ENCODE measurements at regions not wholly inside any gene's neighbourhood (a gene's known extent, or its start where the extent isn't known, plus 50 kb on each side); places are given as distances from the start of the nearest gene placed in this dataset.
"Not testable (repeated sequence)": the region's sequence is repeated elsewhere in the genome, so short reads cannot be mapped to it uniquely, and the experiment has no call there.

- 17 to 33% (median 27%) methylated on average over 2 of the region's 2 CpGs for WGBS, 3 donors
- Histone ChIP-seq H3K9me3 (ENCODE audit: control insufficient read depth in 2 of 2, insufficient read depth in 1 of 2, low read depth in 1 of 2, low read length in 1 of 2) (no peaks in the 10 kb centered on the region), H3K27me3 (ENCODE audit: control insufficient read depth in 3 of 3, insufficient read depth in 3 of 3, low read length in 3 of 3) (peaks cover 0 to 2% (median 0%) of the 10 kb centered on the region in 3 donors), H3K4me1 (ENCODE audit: control insufficient read depth in 3 of 3, insufficient read depth in 2 of 3, low read depth in 1 of 3, low read length in 2 of 3) (no peaks in the 10 kb centered on the region), H3K4me3 (ENCODE audit: low read depth in 1 of 3, low read length in 3 of 3) (no peak overlapping the region), H3K27ac (ENCODE audit: low read depth in 1 of 3, low read length in 2 of 3) (no peak overlapping the region), H3K36me3 (ENCODE audit: control insufficient read depth in 3 of 3, insufficient read depth in 2 of 3, low read depth in 1 of 3, low read length in 3 of 3) (no peaks in the 10 kb centered on the region)
- FAIRE-seq = no peak
- DNase-seq = no peak
These were observed 97.3 kb upstream of the MARK1 start for GRCh38 chr1:220430586-220430985.

GRCh38 chr1:220430059-220430458 lies 97.9 kb upstream of the MARK1 start:
- Histone ChIP-seq H3K4me1 (ENCODE audit: control insufficient read depth in 3 of 3, insufficient read depth in 2 of 3, low read depth in 1 of 3, low read length in 2 of 3) (no peaks in the 10 kb centered on the region), H3K9me3 (ENCODE audit: control insufficient read depth in 2 of 2, insufficient read depth in 1 of 2, low read depth in 1 of 2, low read length in 1 of 2) (no peaks in the 10 kb centered on the region), H3K27me3 (ENCODE audit: control insufficient read depth in 3 of 3, insufficient read depth in 3 of 3, low read length in 3 of 3) (peaks cover 0 to 2% (median 0%) of the 10 kb centered on the region in 3 donors), H3K27ac (ENCODE audit: low read depth in 1 of 3, low read length in 2 of 3) (no peak overlapping the region), H3K4me3 (ENCODE audit: low read depth in 1 of 3, low read length in 3 of 3) (no peak overlapping the region), H3K36me3 (ENCODE audit: control insufficient read depth in 3 of 3, insufficient read depth in 2 of 3, low read depth in 1 of 3, low read length in 3 of 3) (no peaks in the 10 kb centered on the region)
- DNase-seq = no peak
- no peak for FAIRE-seq

GRCh38 chr1:220426989-220427388 lies 100.9 kb upstream of the MARK1 start:
- no peaks in the 10 kb centered on the region for H3K4me1 ChIP-seq (ENCODE audit: control insufficient read depth in 3 of 3, insufficient read depth in 2 of 3, low read depth in 1 of 3, low read length in 2 of 3)
- FAIRE-seq (no peak), DNase-seq (no peak)
- H3K9me3 ChIP-seq (ENCODE audit: control insufficient read depth in 2 of 2, insufficient read depth in 1 of 2, low read depth in 1 of 2, low read length in 1 of 2) = no peaks in the 10 kb centered on the region
- no peaks in the 10 kb centered on the region for H3K36me3 ChIP-seq (ENCODE audit: control insufficient read depth in 3 of 3, insufficient read depth in 2 of 3, low read depth in 1 of 3, low read length in 3 of 3)
- WGBS, 3 donors = 91 to 94% (median 94%) methylated on average over 2 of the region's 2 CpGs
- peaks cover 0 to 2% (median 0%) of the 10 kb centered on the region in 3 donors for H3K27me3 ChIP-seq (ENCODE audit: control insufficient read depth in 3 of 3, insufficient read depth in 3 of 3, low read length in 3 of 3)
- H3K27ac ChIP-seq (ENCODE audit: low read depth in 1 of 3, low read length in 2 of 3) = no peak overlapping the region
- no peak overlapping the region for H3K4me3 ChIP-seq (ENCODE audit: low read depth in 1 of 3, low read length in 3 of 3)

- FAIRE-seq = no peak
- no peak for DNase-seq
- 86 to 89% (median 86%) methylated on average over 1 of the region's 1 CpG for WGBS, 3 donors
These were observed 102.1 kb upstream of the MARK1 start for GRCh38 chr1:220425852-220426251.

GRCh38 chr1:220421508-220421907 lies 106.4 kb upstream of the MARK1 start:
- Histone ChIP-seq H3K9me3 (ENCODE audit: control insufficient read depth in 2 of 2, insufficient read depth in 1 of 2, low read depth in 1 of 2, low read length in 1 of 2) (no peaks in the 10 kb centered on the region), H3K27me3 (ENCODE audit: control insufficient read depth in 3 of 3, insufficient read depth in 3 of 3, low read length in 3 of 3) (no peaks in the 10 kb centered on the region), H3K4me3 (ENCODE audit: low read depth in 1 of 3, low read length in 3 of 3) (no peak overlapping the region), H3K4me1 (ENCODE audit: control insufficient read depth in 3 of 3, insufficient read depth in 2 of 3, low read depth in 1 of 3, low read length in 2 of 3) (no peaks in the 10 kb centered on the region), H3K36me3 (ENCODE audit: control insufficient read depth in 3 of 3, insufficient read depth in 2 of 3, low read depth in 1 of 3, low read length in 3 of 3) (no peaks in the 10 kb centered on the region), H3K27ac (ENCODE audit: low read depth in 1 of 3, low read length in 2 of 3) (no peak overlapping the region)
- no peak for FAIRE-seq
- WGBS, 3 donors = 58 to 83% (median 68%) methylated on average over 2 of the region's 2 CpGs
- no peak for DNase-seq

More at GRCh38 chr1:220425852-220426251, 102.1 kb upstream of the MARK1 start:
- Histone ChIP-seq H3K4me1 (ENCODE audit: control insufficient read depth in 3 of 3, insufficient read depth in 2 of 3, low read depth in 1 of 3, low read length in 2 of 3) (no peaks in the 10 kb centered on the region), H3K27me3 (ENCODE audit: control insufficient read depth in 3 of 3, insufficient read depth in 3 of 3, low read length in 3 of 3) (peaks cover 0 to 2% (median 0%) of the 10 kb centered on the region in 3 donors), H3K4me3 (ENCODE audit: low read depth in 1 of 3, low read length in 3 of 3) (no peak overlapping the region), H3K9me3 (ENCODE audit: control insufficient read depth in 2 of 2, insufficient read depth in 1 of 2, low read depth in 1 of 2, low read length in 1 of 2) (no peaks in the 10 kb centered on the region), H3K27ac (ENCODE audit: low read depth in 1 of 3, low read length in 2 of 3) (no peak overlapping the region), H3K36me3 (ENCODE audit: control insufficient read depth in 3 of 3, insufficient read depth in 2 of 3, low read depth in 1 of 3, low read length in 3 of 3) (no peaks in the 10 kb centered on the region)

- DNase-seq (no peak), FAIRE-seq (no peak)
- H3K27me3 ChIP-seq (ENCODE audit: control insufficient read depth in 3 of 3, insufficient read depth in 3 of 3, low read length in 3 of 3) = no peaks in the 10 kb centered on the region
- no peaks in the 10 kb centered on the region for H3K4me1 ChIP-seq (ENCODE audit: control insufficient read depth in 3 of 3, insufficient read depth in 2 of 3, low read depth in 1 of 3, low read length in 2 of 3)
- H3K4me3 ChIP-seq (ENCODE audit: low read depth in 1 of 3, low read length in 3 of 3) = no peak overlapping the region
- WGBS, 3 donors = 50 to 66% (median 61%) methylated on average over 5 of the region's 5 CpGs
- H3K27ac ChIP-seq (ENCODE audit: low read depth in 1 of 3, low read length in 2 of 3) = no peak overlapping the region
- no peaks in the 10 kb centered on the region for H3K36me3 ChIP-seq (ENCODE audit: control insufficient read depth in 3 of 3, insufficient read depth in 2 of 3, low read depth in 1 of 3, low read length in 3 of 3)
- no peaks in the 10 kb centered on the region for H3K9me3 ChIP-seq (ENCODE audit: control insufficient read depth in 2 of 2, insufficient read depth in 1 of 2, low read depth in 1 of 2, low read length in 1 of 2)
These were observed 107.2 kb upstream of the MARK1 start for GRCh38 chr1:220420726-220421125.

- H3K4me1 ChIP-seq (ENCODE audit: control insufficient read depth in 3 of 3, insufficient read depth in 2 of 3, low read depth in 1 of 3, low read length in 2 of 3); H3K4me3 ChIP-seq (ENCODE audit: low read depth in 1 of 3, low read length in 3 of 3); DNase-seq; FAIRE-seq; H3K27ac ChIP-seq (ENCODE audit: low read depth in 1 of 3, low read length in 2 of 3); H3K36me3 ChIP-seq (ENCODE audit: control insufficient read depth in 3 of 3, insufficient read depth in 2 of 3, low read depth in 1 of 3, low read length in 3 of 3); H3K9me3 ChIP-seq (ENCODE audit: control insufficient read depth in 2 of 2, insufficient read depth in 1 of 2, low read depth in 1 of 2, low read length in 1 of 2); H3K27me3 ChIP-seq (ENCODE audit: control insufficient read depth in 3 of 3, insufficient read depth in 3 of 3, low read length in 3 of 3): not testable (repeated sequence)
- WGBS, 3 donors = 74 to 87% (median 86%) methylated on average over 14 to 19 of the region's 19 CpGs
These were observed 115.6 kb upstream of the MARK1 start for GRCh38 chr1:220412382-220412781.

GRCh38 chr1:220410611-220411010 lies 117.3 kb upstream of the MARK1 start:
- WGBS, 3 donors = 38 to 57% (median 44%) methylated on average over 7 of the region's 7 CpGs
- Histone ChIP-seq H3K4me1 (ENCODE audit: control insufficient read depth in 3 of 3, insufficient read depth in 2 of 3, low read depth in 1 of 3, low read length in 2 of 3) (peaks cover 0 to 3% (median 0%) of the 10 kb centered on the region in 3 donors), H3K4me3 (ENCODE audit: low read depth in 1 of 3, low read length in 3 of 3) (no peak overlapping the region), H3K27me3 (ENCODE audit: control insufficient read depth in 3 of 3, insufficient read depth in 3 of 3, low read length in 3 of 3) (no peaks in the 10 kb centered on the region), H3K9me3 (ENCODE audit: control insufficient read depth in 2 of 2, insufficient read depth in 1 of 2, low read depth in 1 of 2, low read length in 1 of 2) (no peaks in the 10 kb centered on the region), H3K27ac (ENCODE audit: low read depth in 1 of 3, low read length in 2 of 3) (no peak overlapping the region), H3K36me3 (ENCODE audit: control insufficient read depth in 3 of 3, insufficient read depth in 2 of 3, low read depth in 1 of 3, low read length in 3 of 3) (no peaks in the 10 kb centered on the region)
- DNase-seq = no peak
- FAIRE-seq = no peak

GRCh38 chr1:220409771-220410595 lies 118.0 kb upstream of the MARK1 start:
- DNase-seq = no peak
- H3K36me3 ChIP-seq (ENCODE audit: control insufficient read depth in 3 of 3, insufficient read depth in 2 of 3, low read depth in 1 of 3, low read length in 3 of 3) = no peaks in the 10 kb centered on the region
- H3K27ac ChIP-seq (ENCODE audit: low read depth in 1 of 3, low read length in 2 of 3) = no peak overlapping the region
- H3K27me3 ChIP-seq (ENCODE audit: control insufficient read depth in 3 of 3, insufficient read depth in 3 of 3, low read length in 3 of 3) = no peaks in the 10 kb centered on the region
- peaks cover 0 to 3% (median 0%) of the 10 kb centered on the region in 3 donors for H3K4me1 ChIP-seq (ENCODE audit: control insufficient read depth in 3 of 3, insufficient read depth in 2 of 3, low read depth in 1 of 3, low read length in 2 of 3)
- 72 to 82% (median 77%) methylated on average over 13 of the region's 13 CpGs for whole genome bisulfite sequencing, 3 donors
- H3K4me3 ChIP-seq (ENCODE audit: low read depth in 1 of 3, low read length in 3 of 3) = no peak overlapping the region
- H3K9me3 ChIP-seq (ENCODE audit: control insufficient read depth in 2 of 2, insufficient read depth in 1 of 2, low read depth in 1 of 2, low read length in 1 of 2) = no peaks in the 10 kb centered on the region
- FAIRE-seq = no peak
